ENCODE measurements at regions not wholly inside any gene's neighbourhood (a gene's known extent, or its start where the extent isn't known, plus 50 kb on each side); places are given as distances from the start of the nearest gene placed in this dataset.

DNA sequence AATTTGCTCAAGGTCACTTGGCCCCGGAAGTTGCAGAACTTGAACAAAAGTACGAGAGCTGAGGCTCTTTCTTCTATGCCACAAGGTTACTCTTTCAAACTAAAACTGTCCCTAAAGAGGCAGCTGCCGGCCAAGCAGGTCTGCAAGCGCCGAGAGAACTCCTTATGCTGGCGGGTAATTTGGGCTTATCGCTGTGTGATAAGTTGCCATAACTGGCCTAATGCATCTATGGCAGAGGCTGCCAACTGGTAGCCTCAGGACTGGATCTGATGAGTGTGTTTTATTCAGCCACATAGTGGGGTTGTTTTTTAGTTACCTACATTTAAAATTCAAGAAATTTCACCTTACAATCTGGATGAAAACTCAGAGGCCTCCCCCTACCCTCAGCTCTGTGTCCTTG is 68.1 kb upstream of the SPOCK1 start:
- TF ChIP-seq POLR2A (IDR thresholded peaks at IDR 0.05): no peak
- TF ChIP-seq, protein P1, sequence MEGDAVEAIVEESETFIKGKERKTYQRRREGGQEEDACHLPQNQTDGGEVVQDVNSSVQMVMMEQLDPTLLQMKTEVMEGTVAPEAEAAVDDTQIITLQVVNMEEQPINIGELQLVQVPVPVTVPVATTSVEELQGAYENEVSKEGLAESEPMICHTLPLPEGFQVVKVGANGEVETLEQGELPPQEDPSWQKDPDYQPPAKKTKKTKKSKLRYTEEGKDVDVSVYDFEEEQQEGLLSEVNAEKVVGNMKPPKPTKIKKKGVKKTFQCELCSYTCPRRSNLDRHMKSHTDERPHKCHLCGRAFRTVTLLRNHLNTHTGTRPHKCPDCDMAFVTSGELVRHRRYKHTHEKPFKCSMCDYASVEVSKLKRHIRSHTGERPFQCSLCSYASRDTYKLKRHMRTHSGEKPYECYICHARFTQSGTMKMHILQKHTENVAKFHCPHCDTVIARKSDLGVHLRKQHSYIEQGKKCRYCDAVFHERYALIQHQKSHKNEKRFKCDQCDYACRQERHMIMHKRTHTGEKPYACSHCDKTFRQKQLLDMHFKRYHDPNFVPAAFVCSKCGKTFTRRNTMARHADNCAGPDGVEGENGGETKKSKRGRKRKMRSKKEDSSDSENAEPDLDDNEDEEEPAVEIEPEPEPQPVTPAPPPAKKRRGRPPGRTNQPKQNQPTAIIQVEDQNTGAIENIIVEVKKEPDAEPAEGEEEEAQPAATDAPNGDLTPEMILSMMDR (IDR thresholded peaks at IDR 0.05): no peak

Measured in right lobe of liver (tissue), 4 donors.